ENCODE measurements at regions not wholly inside any gene's neighbourhood (a gene's known extent, or its start where the extent isn't known, plus 50 kb on each side); places are given as distances from the start of the nearest gene placed in this dataset.

- DNase-seq (ENCODE audit: low read depth): no peak
Observed at GRCh38 chr4:100842856-100843255, 325.0 kb upstream of the EMCN start.

GRCh38 chr4:100841911-100842310 lies 324.1 kb upstream of the EMCN start:
- no peak for DNase-seq (ENCODE audit: low read depth)

- DNase-seq (ENCODE audit: low read depth): no peak
Observed at GRCh38 chr4:100839712-100840111, 321.9 kb upstream of the EMCN start.

- DNase-seq (ENCODE audit: low read depth): no peak
Observed at GRCh38 chr4:100838286-100838685, 320.5 kb upstream of the EMCN start.

GRCh38 chr4:100836929-100837328 lies 319.1 kb upstream of the EMCN start:
- DNase-seq (ENCODE audit: low read depth): no peak

GRCh38 chr4:100834616-100835015 lies 316.8 kb upstream of the EMCN start:
- DNase-seq (ENCODE audit: low read depth): no peak

- no peak for DNase-seq (ENCODE audit: low read depth)
Observed at GRCh38 chr4:100833906-100834305, 316.1 kb upstream of the EMCN start.

- no peak for DNase-seq (ENCODE audit: low read depth)
Observed at GRCh38 chr4:100828986-100829685, 311.3 kb upstream of the EMCN start.

- DNase-seq (ENCODE audit: low read depth): no peak
Observed at GRCh38 chr4:100828364-100828763, 310.5 kb upstream of the EMCN start.

GRCh38 chr4:100827756-100828155 lies 309.9 kb upstream of the EMCN start:
- no peak for DNase-seq (ENCODE audit: low read depth)

- DNase-seq (ENCODE audit: low read depth): no peak
Observed at GRCh38 chr4:100826808-100827548, 309.2 kb upstream of the EMCN start.

GRCh38 chr4:100826067-100826466 lies 308.2 kb upstream of the EMCN start:
- no peak for DNase-seq (ENCODE audit: low read depth)

GRCh38 chr4:100823993-100824323 lies 306.1 kb upstream of the EMCN start:
- DNase-seq (ENCODE audit: low read depth): no peak

- DNase-seq (ENCODE audit: low read depth): no peak
Observed at GRCh38 chr4:100823066-100823992, 305.5 kb upstream of the EMCN start.

- DNase-seq (ENCODE audit: low read depth): no peak
Observed at GRCh38 chr4:100820249-100820648, 302.4 kb upstream of the EMCN start.

GRCh38 chr4:100819505-100819904 lies 301.7 kb upstream of the EMCN start:
- no peak for DNase-seq (ENCODE audit: low read depth)

- no peak for DNase-seq (ENCODE audit: low read depth)
Observed at GRCh38 chr4:100816436-100817045, 298.7 kb upstream of the EMCN start.

GRCh38 chr4:100811046-100811445 lies 293.2 kb upstream of the EMCN start:
- DNase-seq (ENCODE audit: low read depth): no peak

- no peak for DNase-seq (ENCODE audit: low read depth)
Observed at GRCh38 chr4:100809506-100809905, 291.7 kb upstream of the EMCN start.

- no peak for DNase-seq (ENCODE audit: low read depth)
Observed at GRCh38 chr4:100806988-100807387, 289.2 kb upstream of the EMCN start.

GRCh38 chr4:100805538-100805937 lies 287.7 kb upstream of the EMCN start:
- no peak for DNase-seq (ENCODE audit: low read depth)
